Gastrocnemius medialis (tissue), 4 donors: ENCODE measurements at regions not wholly inside any gene's neighbourhood (a gene's known extent, or its start where the extent isn't known, plus 50 kb on each side); places are given as distances from the start of the nearest gene placed in this dataset.

Source experiments
- POLR2A ChIP-seq, 2 donors: fragments of 450-650 bp; IDR thresholded peaks; one replicate each; pipeline ENCODE4 v1.6.1; 2017; ENCODE audit warnings: antibody characterized with exemption in 2 of 2, mild to moderate bottlenecking in 2 of 2, moderate library complexity in 2 of 2
- TF ChIP-seq, protein P1 (sequence below), 5 experiments: fragments of 450-650 bp in 3 of 5; fragments of 200-600 bp in 2 of 5; sonication (generic) in 2 of 5; IDR thresholded peaks in 4 of 5; conservative IDR thresholded peaks in 1 of 5; 1 replicate in 4 of 5; 2 replicates in 1 of 5; pipeline ENCODE4 v1.5.1; 2016 to 2019; ENCODE audit warnings: antibody characterized with exemption in 5 of 5, mild to moderate bottlenecking in 3 of 5, moderate library complexity in 3 of 5

DNA sequence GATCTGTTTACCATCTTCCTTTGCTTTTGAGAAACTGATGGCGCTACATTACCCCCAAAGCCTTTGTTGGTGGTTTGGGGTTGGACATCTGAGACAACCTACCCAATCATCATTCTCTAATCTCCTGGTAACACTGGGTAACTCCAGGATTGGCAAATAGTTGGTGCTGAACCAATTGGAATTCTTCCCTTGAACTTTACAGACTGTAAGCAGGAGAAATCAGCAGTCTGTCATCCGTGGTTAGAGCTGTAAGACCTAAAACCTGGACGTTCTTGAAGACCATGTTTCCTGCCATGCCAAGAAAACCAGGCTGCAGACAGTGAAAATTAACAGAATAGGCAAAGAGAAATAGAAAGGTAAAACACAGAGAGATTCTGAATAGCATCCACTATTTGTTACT, 398.8 kb upstream of the SALL1 start:
- TF ChIP-seq POLR2A (IDR thresholded peaks at IDR 0.05), result no peak
- TF ChIP-seq, protein P1, sequence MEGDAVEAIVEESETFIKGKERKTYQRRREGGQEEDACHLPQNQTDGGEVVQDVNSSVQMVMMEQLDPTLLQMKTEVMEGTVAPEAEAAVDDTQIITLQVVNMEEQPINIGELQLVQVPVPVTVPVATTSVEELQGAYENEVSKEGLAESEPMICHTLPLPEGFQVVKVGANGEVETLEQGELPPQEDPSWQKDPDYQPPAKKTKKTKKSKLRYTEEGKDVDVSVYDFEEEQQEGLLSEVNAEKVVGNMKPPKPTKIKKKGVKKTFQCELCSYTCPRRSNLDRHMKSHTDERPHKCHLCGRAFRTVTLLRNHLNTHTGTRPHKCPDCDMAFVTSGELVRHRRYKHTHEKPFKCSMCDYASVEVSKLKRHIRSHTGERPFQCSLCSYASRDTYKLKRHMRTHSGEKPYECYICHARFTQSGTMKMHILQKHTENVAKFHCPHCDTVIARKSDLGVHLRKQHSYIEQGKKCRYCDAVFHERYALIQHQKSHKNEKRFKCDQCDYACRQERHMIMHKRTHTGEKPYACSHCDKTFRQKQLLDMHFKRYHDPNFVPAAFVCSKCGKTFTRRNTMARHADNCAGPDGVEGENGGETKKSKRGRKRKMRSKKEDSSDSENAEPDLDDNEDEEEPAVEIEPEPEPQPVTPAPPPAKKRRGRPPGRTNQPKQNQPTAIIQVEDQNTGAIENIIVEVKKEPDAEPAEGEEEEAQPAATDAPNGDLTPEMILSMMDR (IDR thresholded peaks at IDR 0.05 in 4 of 5, conservative IDR thresholded peaks at IDR 0.05 in 1 of 5), result no peak
